ENCODE measurements at regions not wholly inside any gene's neighbourhood (a gene's known extent, or its start where the extent isn't known, plus 50 kb on each side); places are given as distances from the start of the nearest gene placed in this dataset.

- peaks cover 16% of the 10 kb centered on the region for H3K27me3 Mint-ChIP-seq (ENCODE audit: low read depth, poor library complexity)
- no peak overlapping the region for H3K4me3 Mint-ChIP-seq
- DNase-seq, result no peak
Observed at GRCh38 chr12:130031041-130031440, 127.2 kb upstream of the TMEM132D start.

GRCh38 chr12:130031571-130032189, 127.9 kb upstream of the TMEM132D start:
- Mint-ChIP-seq H3K27ac (no peak overlapping the region), H3K4me1 (no peaks in the 10 kb centered on the region), H3K9me3 (no peaks in the 10 kb centered on the region), H3K4me3 (no peak overlapping the region), H3K36me3 (ENCODE audit: low read depth) (no peaks in the 10 kb centered on the region), H3K27me3 (ENCODE audit: low read depth, poor library complexity) (peaks cover 14% of the 10 kb centered on the region)
- DNase-seq, result peak; percentile 93
- TF ChIP-seq CTCF (IDR thresholded peaks at IDR 0.05), result peak; percentile 99

More at GRCh38 chr12:130031041-130031440, 127.2 kb upstream of the TMEM132D start:
- Mint-ChIP-seq H3K9me3 (no peaks in the 10 kb centered on the region), H3K36me3 (ENCODE audit: low read depth) (no peaks in the 10 kb centered on the region), H3K27ac (no peak overlapping the region), H3K4me1 (no peaks in the 10 kb centered on the region)
- no peak for TF ChIP-seq CTCF (IDR thresholded peaks at IDR 0.05)

GRCh38 chr12:130041983-130042812, 120.1 kb upstream of the FZD10 start:
- H3K36me3 Mint-ChIP-seq (ENCODE audit: low read depth), result no peaks in the 10 kb centered on the region
- DNase-seq, result peak; percentile 96
- peaks cover 37% of the 10 kb centered on the region for H3K4me1 Mint-ChIP-seq
- TF ChIP-seq CTCF (IDR thresholded peaks at IDR 0.05), result peak; percentile 96
- peak overlapping the region; percentile 71 for H3K4me3 Mint-ChIP-seq
- H3K27ac Mint-ChIP-seq, result no peak overlapping the region
- H3K9me3 Mint-ChIP-seq, result peaks cover 6% of the 10 kb centered on the region
- peaks cover 30% of the 10 kb centered on the region for H3K27me3 Mint-ChIP-seq (ENCODE audit: low read depth, poor library complexity)

GRCh38 chr12:130043685-130044406, 118.4 kb upstream of the FZD10 start:
- Mint-ChIP-seq H3K4me1 (peaks cover 37% of the 10 kb centered on the region), H3K27me3 (ENCODE audit: low read depth, poor library complexity) (peaks cover 31% of the 10 kb centered on the region), H3K4me3 (peak overlapping the region; percentile 64), H3K36me3 (ENCODE audit: low read depth) (no peaks in the 10 kb centered on the region), H3K27ac (no peak overlapping the region), H3K9me3 (peaks cover 7% of the 10 kb centered on the region)
- no peak for DNase-seq
- no peak for TF ChIP-seq CTCF (IDR thresholded peaks at IDR 0.05)

GRCh38 chr12:130044991-130045621, 117.2 kb upstream of the FZD10 start:
- TF ChIP-seq CTCF (IDR thresholded peaks at IDR 0.05), result no peak
- Mint-ChIP-seq H3K9me3 (peaks cover 15% of the 10 kb centered on the region), H3K36me3 (ENCODE audit: low read depth) (no peaks in the 10 kb centered on the region), H3K27ac (no peak overlapping the region), H3K4me3 (peak overlapping the region; percentile 64), H3K27me3 (ENCODE audit: low read depth, poor library complexity) (peaks cover 28% of the 10 kb centered on the region), H3K4me1 (peaks cover 37% of the 10 kb centered on the region)
- peak; percentile 56 for DNase-seq

All from nephron progenitor cell (in vitro differentiated cells).